ENCODE measurements at regions not wholly inside any gene's neighbourhood (a gene's known extent, or its start where the extent isn't known, plus 50 kb on each side); places are given as distances from the start of the nearest gene placed in this dataset.
"Not testable (repeated sequence)": the region's sequence is repeated elsewhere in the genome, so short reads cannot be mapped to it uniquely, and the experiment has no call there.

- DNase-seq (ENCODE audit: low read depth): no peak
Measured at GRCh38 chr13:90652036-90652435, 695.5 kb upstream of the MIR17HG start.

GRCh38 chr13:90654970-90655369 lies 692.5 kb upstream of the MIR17HG start:
- no peak for DNase-seq (ENCODE audit: low read depth)

DNA sequence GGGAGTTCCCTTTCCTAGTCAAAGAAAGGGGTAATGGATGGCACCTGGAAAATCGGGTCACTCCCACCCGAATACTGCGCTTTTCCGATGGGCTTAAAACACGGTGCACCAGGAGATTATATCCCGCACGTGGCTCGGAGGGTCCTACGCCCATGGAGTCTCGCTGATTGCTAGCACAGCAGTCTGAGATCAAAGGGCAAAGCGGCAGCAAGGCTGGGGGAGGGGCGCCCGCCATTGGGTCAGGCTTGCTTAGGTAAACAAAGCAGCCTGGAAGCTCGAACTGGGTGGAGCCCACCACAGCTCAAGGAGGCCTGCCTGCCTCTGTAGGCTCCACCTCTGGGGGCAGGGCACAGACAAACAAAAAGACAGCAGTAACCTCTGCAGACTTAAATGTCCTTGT lies 683.3 kb upstream of the MIR17HG start:
- not testable (repeated sequence) for DNase-seq (ENCODE audit: low read depth)

GRCh38 chr13:90673746-90674145 lies 673.7 kb upstream of the MIR17HG start:
- DNase-seq (ENCODE audit: low read depth): no peak

GRCh38 chr13:90675129-90675528 lies 672.4 kb upstream of the MIR17HG start:
- DNase-seq (ENCODE audit: low read depth): peak; percentile 4

DNA sequence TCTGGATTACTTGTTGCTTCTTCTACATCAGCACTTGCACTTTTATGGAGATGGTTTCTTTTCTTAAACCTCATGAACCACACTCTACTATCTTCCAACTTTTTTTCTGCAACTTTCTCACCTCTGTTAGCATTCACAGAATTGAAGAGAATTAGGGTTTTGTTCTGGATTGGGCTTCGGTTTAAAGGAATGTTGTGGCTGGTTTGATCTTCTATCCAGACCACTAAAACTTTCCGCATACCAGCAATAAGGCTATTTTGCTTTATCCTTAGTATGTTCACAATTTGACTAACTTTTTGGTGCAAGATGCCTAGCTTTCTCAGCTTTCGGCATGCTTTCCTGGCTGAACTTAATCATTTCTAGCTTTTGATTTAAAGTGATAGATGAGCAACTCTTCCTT lies 666.7 kb upstream of the MIR17HG start:
- no peak for DNase-seq (ENCODE audit: low read depth)

GRCh38 chr13:90683711-90684131 lies 663.8 kb upstream of the MIR17HG start:
- DNase-seq (ENCODE audit: low read depth): no peak

DNA sequence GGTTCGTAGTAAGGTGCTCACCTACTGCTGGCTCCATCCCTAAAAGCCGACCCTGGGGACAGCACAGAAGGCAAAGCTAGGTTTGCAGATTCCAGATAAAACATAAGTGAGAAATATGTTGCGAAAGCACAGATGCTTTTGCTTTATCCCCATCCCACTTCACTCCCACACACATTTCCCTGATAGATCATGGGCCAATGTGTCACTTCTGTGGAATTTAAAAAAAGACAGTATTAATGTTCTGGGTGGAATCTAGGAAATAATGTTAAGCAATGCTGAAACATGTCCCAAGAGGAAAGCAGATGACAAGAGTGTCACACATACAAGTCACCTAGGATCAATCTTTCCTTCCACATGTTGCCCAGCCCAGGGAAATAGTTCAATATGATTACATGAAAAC lies 661.0 kb upstream of the MIR17HG start:
- DNase-seq (ENCODE audit: low read depth): peak; percentile 77

GRCh38 chr13:90689111-90689510 lies 658.4 kb upstream of the MIR17HG start:
- DNase-seq (ENCODE audit: low read depth): no peak

GRCh38 chr13:90690458-90691080 lies 656.9 kb upstream of the MIR17HG start:
- no peak for DNase-seq (ENCODE audit: low read depth)

- DNase-seq (ENCODE audit: low read depth): peak; percentile 93
Measured at GRCh38 chr13:90696254-90696653, 651.2 kb upstream of the MIR17HG start.

GRCh38 chr13:90696656-90697055 lies 650.8 kb upstream of the MIR17HG start:
- no peak for DNase-seq (ENCODE audit: low read depth)

DNA sequence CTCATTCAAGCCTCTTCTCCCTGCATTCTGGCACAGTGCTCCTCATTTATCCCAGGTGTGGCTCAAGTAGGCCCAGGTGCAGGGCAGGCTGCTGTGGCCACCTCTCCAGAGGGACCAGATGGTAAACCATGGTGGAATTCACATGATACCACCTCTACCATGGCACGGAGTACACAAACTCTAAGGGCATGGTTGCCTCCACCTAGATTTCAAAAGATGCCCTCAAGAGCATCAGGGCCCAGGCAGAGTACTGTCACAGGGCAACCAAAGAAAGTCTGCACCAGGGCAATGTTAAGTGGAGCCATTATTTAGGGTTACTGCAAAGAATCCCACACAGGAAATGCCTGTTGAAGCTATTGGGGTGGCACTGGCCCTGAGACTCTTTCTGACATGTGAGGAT lies 647.1 kb upstream of the MIR17HG start:
- no peak for DNase-seq (ENCODE audit: low read depth)

- no peak for DNase-seq (ENCODE audit: low read depth)
Measured at GRCh38 chr13:90701264-90701663, 646.2 kb upstream of the MIR17HG start.

DNA sequence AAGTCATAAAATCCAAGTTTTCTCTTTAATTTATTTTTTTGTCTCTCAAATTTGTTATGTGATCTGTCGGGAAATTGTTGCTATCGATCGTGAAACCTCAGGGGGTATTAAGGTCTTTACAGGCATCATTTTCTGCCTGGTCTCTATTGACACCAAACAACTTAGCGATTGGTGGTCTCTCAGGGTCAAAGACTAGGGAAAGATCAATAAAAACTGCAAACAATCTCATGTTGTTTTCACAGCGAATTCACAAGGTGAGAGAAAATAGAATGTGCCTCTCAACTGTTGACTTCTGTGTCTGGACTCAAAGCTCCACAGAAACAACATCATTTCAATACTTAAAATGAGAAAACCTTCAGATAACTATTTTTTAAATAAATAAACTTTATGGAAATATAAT lies 645.4 kb upstream of the MIR17HG start:
- DNase-seq (ENCODE audit: low read depth): no peak

GRCh38 chr13:90706631-90707030 lies 640.9 kb upstream of the MIR17HG start:
- no peak for DNase-seq (ENCODE audit: low read depth)

DNA sequence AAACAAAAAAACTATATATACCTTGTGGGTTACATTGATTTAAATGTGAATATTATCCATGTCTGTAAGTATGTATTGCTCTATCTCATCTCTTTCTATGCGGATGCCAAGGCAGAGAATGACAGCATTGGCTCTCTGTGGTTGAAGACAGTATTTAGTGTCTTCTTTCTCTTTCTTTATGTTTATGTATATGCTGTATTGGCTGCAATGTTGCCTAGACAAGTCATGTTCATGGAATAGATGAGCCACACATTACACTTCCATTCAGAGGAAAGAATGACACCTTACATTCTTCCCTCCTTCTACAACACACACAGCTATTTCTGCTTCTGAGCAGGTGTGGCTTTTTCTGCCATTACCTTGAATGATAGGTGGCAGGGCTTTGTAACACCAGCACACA lies 639.4 kb upstream of the MIR17HG start:
- DNase-seq (ENCODE audit: low read depth): no peak

DNA sequence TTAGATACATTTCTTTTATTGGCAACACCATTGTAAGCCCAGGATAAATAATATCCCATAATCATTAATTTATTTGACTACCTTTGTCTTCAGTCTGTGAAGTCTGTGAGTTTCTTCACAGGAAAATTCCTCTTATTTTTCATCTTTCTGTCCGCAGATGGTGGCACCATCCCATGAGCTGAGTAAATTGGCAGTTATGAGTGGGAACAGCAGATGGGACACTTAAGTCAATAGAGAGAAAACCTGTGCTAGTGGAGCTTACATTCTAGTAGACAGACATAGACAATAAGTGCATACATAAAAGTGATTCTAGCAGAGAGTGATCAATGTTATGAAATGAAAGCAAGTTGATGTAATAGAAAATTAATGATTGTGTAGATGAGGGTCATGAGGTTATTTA lies 638.2 kb upstream of the MIR17HG start:
- DNase-seq (ENCODE audit: low read depth): no peak

DNA sequence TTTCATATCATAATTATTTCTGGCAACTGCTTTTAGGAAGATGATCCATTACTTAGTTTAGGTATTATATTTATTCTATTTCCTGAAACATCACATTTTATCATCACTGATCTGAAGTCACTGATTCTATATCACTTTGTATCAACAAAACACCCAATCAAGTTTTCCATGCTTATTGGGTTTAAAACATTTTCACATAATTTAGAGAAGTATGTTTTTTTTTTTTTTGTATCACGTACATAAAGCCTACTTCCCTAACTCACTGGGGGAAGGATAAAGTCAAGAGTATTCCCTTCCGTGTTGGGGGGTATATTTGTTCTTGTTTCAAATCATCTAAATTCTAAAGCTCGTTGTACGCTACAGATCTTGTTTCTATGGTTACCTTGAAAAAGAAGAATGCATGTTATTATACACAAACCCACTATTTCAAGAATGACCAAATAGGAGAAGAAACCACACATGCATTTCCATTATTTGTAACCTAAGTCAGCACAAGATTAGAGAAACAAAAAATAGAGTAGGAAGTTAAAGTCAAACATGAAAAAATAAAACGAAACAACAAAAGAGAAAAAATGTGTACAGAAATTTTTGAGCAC lies 637.2 kb upstream of the MIR17HG start:
- DNase-seq (ENCODE audit: low read depth): no peak

- no peak for DNase-seq (ENCODE audit: low read depth)
Measured at GRCh38 chr13:90713441-90714133, 633.9 kb upstream of the MIR17HG start.

DNA sequence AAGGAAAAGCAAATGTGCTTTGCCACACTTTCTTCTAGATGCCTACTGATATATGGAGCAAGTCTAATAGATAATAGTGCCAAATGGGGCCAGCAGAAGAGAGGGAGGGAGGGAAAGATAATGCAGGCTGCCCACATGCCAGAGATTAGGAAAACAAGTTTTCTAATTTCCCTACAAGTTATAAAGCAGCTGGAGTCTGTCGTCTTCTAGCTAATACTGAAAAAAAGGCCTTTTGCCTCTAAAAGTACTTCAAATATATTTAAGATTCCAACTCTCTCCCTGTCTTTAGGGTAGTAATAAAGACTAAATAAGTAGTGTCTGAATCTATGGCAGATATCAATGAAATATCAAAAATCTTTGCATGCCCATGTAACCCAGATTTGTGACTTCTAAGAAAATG lies 632.0 kb upstream of the MIR17HG start:
- no peak for DNase-seq (ENCODE audit: low read depth)

DNA sequence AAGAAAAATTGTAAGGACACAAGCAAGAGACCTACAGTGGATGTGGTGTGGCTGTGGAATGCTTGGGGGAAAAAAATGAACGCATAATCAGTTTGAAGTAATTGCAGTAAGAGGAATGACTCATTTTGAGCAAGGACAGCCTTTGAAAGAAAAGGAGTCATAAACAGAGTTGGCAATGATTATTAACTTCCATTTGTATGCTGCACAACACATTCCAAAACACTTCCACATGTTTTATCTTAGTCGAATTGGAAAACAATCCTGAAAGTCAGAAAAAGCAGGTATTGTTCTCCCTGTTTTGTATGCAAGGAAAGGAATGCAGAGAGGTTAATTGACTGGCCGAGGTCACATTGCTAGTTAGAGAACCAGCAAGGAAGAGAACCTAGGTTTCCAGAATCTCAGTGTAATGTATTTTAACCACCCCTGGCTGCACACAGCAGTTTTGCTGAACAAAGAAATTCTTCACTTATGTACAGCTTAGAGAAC lies 630.0 kb upstream of the MIR17HG start:
- DNase-seq (ENCODE audit: low read depth): peak; percentile 100

DNA sequence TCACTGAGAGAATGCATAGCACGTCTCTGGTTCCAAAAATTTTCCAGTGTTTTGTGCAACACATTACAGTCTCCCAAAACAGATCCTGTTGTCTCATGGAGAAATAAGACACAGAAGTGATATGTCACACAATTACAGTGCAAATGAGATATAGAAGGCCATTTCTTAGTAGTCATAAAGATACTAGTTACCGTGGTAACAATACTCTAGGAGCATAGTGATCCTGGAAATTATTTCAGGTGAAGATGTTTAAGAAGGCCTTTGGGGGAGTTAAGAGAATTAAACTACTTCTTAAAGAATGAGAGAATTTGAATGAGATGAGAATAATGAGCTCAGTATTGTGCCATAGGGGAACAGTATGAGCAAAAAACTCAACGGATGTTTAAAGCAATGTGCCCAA lies 628.0 kb upstream of the MIR17HG start:
- no peak for DNase-seq (ENCODE audit: low read depth)

Data from renal cortical epithelial cell (primary cell).